Panc1 (cell line): ENCODE measurements at regions not wholly inside any gene's neighbourhood (a gene's known extent, or its start where the extent isn't known, plus 50 kb on each side); places are given as distances from the start of the nearest gene placed in this dataset.

ENCODE experiments used
- CTCF ChIP-seq: fragments of 450-650 bp; IDR thresholded peaks from 2 replicates; pipeline ENCODE4 v1.5.1; 2017; ENCODE audit warnings: mild to moderate bottlenecking
- SIN3A ChIP-seq: IDR thresholded peaks from 2 replicates; pipeline ENCODE4 v1.6.1; 2012; ENCODE audit warnings: low read depth, mild to moderate bottlenecking, low read length, moderate library complexity, borderline replicate concordance; ENCODE audit not compliant: insufficient read depth
- TF ChIP-seq, protein P1 (sequence below), 2 experiments: IDR thresholded peaks; 2 replicates each; pipeline ENCODE4 v1.6.1; 2011 to 2012; ENCODE audit warnings: low read depth in 2 of 2, control low read depth in 1 of 2, low read length in 1 of 2, mild to moderate bottlenecking in 1 of 2, moderate library complexity in 1 of 2; ENCODE audit not compliant: insufficient read depth in 1 of 2

DNA sequence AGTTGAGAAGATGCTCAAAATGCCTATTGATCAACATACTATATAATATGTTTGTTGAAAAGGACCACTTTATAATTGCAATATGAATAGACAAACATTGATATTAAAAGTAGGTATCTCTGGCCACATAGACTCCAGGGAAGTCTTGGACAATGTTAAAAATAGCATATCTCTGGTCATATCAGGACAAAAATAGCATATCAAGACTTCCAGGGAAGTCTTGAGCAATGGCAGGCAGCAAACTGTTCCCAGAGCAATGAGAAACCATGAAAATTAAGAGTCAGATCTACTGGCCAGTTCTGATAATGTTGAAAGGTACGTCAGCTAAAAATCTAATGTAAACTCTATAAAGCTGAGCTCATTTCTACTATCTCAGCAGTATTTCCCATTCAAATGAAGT is 1130.3 kb upstream of the CITED2 start:
- TF ChIP-seq CTCF (no peak), SIN3A (no peak)
- TF ChIP-seq, protein P1, sequence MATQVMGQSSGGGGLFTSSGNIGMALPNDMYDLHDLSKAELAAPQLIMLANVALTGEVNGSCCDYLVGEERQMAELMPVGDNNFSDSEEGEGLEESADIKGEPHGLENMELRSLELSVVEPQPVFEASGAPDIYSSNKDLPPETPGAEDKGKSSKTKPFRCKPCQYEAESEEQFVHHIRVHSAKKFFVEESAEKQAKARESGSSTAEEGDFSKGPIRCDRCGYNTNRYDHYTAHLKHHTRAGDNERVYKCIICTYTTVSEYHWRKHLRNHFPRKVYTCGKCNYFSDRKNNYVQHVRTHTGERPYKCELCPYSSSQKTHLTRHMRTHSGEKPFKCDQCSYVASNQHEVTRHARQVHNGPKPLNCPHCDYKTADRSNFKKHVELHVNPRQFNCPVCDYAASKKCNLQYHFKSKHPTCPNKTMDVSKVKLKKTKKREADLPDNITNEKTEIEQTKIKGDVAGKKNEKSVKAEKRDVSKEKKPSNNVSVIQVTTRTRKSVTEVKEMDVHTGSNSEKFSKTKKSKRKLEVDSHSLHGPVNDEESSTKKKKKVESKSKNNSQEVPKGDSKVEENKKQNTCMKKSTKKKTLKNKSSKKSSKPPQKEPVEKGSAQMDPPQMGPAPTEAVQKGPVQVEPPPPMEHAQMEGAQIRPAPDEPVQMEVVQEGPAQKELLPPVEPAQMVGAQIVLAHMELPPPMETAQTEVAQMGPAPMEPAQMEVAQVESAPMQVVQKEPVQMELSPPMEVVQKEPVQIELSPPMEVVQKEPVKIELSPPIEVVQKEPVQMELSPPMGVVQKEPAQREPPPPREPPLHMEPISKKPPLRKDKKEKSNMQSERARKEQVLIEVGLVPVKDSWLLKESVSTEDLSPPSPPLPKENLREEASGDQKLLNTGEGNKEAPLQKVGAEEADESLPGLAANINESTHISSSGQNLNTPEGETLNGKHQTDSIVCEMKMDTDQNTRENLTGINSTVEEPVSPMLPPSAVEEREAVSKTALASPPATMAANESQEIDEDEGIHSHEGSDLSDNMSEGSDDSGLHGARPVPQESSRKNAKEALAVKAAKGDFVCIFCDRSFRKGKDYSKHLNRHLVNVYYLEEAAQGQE (IDR thresholded peaks at IDR 0.05; ENCODE audit: insufficient read depth in 1 of 2, low read depth in 2 of 2, low read length in 1 of 2), result no peak
